ENCODE measurements at regions not wholly inside any gene's neighbourhood (a gene's known extent, or its start where the extent isn't known, plus 50 kb on each side); places are given as distances from the start of the nearest gene placed in this dataset.

- DNase-seq = no peak
Measured at GRCh38 chr3:127457546-127458145, 132.9 kb downstream of the TPRA1 start.

GRCh38 chr3:127457094-127457475, 133.4 kb downstream of the TPRA1 start:
- DNase-seq = no peak

DNA sequence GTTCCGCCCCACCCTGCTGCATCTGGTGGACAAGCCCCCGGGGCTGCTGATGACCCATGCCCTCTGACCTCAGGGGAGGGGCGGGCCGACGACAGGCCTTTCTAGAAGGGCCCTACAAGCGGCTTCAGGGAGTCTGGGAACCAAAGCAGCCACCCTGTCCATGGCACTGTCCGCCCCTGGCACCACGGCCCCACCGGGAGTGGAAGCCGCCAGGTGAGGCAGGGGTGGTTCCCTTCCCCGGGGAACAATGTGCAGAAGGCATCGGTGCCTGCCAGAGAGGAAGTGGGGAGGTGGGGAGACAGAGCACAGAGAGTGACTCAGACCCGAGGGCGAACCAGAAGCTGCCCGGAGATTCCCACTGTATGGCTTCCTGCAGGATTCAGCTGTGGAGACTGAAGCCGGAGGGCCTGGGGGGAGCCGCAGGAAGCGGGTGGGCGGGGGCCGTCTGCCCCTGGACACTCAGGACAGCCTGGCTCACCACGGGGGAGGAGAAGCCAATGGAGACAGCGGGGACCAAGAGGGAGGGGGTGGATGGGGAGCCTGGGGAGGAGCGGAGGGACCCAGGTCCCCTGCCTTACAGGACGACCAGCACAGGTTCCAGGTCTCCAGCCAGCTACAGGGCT, 134.0 kb downstream of the TPRA1 start:
- no peak for DNase-seq

DNA sequence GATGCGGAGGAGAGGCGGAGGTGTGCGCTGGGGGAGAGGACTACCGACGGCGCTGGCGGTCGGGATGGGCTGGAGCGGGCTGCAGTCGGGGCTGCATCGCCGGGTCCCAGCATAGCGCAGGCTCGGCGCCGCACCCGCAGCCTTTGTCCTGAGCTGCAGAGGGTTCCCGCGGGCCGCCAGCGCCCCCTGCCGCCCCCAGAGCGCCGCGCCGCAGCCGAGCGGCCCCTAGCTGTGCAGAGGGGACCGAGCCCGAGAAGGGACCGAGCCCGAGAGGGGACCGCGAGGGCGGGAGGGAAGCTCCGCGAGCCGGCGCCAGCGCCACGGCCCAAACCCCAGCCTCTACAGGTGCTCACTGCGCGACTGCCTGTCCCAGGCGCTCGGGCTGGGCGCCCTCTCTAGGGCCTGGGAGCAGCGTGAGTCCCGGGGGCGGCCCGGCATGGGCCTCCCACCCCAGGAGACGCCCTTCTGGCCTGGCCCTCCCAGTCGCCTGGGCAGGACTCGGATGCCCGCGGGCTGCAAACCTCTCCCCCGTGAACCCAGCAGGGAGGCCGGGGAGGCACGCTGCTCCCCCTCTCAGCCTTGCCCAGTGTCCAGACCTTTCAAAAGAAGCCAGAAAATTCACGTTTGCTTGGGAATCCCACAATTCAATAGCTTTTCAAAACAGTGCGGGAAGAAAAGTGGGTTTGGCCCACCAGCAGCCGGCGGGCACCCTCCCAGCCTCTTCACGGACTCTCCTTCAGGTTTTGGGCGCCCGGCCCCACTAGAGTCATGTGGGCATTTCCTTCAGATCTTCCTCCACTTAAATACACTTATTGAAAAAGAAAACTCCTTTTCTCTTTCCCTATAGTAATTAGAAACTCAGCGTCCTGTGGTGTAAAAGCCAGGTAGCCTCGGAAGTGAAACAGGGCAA, 134.7 kb downstream of the TPRA1 start:
- DNase-seq = peak; percentile 14

DNA sequence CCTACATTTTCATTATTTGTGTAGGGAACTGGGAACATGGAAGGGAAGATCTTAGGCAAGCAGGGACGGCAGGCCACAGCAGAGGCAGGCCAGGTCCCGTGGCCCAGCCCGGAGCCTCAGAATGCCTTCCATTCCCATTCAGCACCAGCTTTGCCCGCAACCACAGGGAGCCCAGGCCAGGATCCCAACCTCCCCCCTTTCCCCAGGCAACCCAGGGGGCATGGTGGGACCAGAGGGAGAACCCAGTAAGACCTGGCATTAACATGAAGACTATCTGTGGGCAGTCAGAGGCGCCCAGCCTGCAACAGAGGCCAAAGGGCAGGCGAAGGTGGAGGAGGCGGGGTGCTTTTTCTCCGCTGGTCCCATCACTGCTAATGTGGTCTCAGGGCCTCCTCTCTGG, 135.6 kb downstream of the TPRA1 start:
- DNase-seq = no peak

DNA sequence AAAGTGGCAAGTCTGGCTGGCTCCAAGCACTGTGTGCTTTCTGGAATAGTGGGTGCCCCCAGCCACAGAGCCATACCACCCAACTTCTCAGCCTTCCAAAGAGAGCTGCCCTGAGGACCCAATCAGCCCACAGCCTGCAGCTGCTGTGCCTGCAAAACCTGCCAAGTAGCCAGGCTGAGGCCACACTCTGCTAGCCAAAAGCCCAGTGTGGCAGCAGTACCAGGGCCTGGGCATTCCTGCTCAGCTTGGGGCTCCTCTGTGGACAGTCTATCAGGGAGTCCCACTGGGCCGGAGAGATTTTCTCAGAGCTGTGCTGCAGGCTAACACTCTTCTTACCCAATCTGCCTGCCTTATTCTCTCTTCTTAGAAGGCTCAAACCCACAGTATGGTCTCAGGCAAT, 136.5 kb downstream of the TPRA1 start:
- no peak for DNase-seq

DNA sequence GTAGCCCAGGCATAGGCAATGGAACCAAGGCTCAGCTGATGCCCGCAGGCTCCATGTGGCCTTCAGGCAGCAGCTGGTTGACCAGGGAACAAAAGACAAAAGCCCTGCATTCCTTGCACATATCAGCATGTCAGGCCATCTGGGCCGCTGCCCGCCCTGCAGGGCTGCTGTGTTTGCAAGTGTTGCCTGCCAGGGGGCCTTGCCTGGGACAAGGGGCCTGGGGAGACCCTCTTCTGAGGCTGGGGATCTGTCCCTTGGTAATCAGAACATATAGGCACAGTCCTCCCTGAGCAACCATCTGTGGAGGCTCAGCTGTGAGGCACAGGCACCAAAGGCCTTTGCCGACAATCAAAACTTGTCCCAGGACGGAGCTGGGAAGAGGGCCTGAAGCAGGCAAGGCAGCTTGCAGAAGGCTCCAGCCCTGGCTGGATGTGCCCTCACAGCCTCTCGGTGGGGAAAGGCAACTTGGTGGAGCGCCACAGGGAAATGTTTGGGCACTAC, 138.2 kb downstream of the TPRA1 start:
- DNase-seq = no peak

GRCh38 chr3:127451321-127451720, 139.2 kb downstream of the TPRA1 start:
- no peak for DNase-seq

- DNase-seq = no peak
Measured at GRCh38 chr3:127450331-127450730, 140.2 kb downstream of the TPRA1 start.

DNA sequence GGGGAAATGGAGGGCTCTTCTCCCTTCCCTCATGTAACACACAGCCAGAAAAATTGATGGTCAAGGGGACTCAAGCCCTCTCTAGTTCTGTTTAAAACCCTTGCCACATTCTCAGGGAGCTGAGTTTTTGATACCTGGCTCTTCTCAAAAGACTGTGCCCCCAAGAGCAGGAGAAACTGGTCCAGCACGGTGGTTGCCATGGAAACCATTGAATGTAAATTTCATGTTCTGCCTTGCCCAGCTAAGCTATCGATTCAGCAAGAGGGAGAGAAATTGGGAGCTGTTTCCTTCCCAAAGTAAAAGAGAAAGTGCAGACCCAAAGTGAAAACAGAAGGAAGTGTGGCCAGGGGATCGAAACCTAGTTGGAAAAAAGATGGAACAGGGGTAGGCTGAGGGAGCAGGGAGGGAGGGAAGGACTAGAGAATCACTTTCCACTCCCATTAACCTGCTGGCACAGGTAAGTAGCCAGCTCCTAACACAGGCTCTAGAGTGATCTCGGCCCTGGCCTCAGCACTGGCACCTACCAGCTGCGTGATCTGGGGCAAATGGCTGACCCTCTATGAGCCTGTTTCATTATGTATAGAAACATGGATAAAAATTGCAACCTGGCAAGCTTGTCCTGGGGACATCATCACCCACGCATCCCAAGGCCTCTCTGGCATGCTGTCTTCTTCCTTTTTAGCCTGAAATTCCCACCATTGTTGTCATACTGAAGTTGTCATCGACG, 140.9 kb downstream of the TPRA1 start:
- DNase-seq = no peak

- DNase-seq = no peak
Measured at GRCh38 chr3:127448671-127449070, 141.9 kb downstream of the TPRA1 start.

- DNase-seq = no peak
Measured at GRCh38 chr3:127448161-127448561, 142.4 kb downstream of the TPRA1 start.

DNA sequence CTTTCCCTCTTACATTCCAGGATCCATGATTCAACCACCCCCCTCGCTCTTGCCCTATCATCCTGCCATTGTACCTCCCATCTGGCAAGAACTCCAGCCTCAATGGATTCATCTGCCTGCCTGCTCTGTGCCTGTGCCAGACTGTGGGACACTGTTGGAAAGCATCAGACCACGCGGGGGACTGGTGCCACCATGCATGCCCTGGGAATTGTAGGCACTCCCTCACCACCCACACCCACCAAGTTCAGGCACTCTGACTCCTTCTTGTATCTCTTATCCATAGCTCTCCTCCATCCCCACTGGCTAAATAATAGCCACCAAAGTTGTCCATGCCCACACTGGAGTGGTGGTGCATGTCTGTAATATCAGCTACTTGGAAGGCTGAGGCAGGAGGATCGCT, 143.8 kb downstream of the TPRA1 start:
- DNase-seq = no peak

DNA sequence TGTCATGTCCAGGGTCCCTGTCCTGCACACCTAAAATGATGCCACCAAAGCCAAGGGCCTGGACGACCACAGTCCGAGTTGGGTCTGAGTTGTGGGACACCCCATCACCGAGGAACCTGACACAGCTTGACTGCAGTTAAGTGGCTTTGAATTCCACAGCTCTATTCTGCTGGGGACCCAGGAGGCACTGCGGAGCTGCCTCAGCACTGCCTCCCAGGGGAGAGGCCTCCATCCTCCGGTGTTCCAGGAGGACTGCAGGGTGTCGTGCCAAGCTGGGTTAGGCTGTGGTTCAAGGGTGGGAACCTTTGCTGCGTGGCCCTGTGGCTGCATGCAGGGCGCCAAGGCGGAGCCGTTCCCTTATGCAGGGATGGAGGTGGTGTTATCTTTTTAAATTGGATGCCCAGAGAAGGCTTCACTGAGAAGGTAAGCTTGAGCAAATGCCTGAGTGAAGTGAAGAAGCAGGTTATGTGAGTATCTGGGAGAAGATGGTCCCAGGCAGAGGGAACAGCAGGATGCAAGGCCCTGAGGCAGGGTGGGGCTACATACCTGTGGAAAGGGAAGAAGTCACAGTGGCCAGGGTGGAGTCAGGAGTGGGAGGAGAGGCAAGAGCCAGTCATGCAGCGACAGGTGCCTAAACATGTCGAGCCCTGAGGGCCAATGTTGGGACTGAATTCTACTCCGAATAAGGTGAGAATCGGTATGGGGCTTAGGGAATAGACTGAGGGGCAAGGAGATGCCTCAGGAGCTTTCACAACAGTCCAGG, 144.8 kb downstream of the TPRA1 start:
- no peak for DNase-seq

GRCh38 chr3:127444761-127445160, 145.8 kb downstream of the TPRA1 start:
- no peak for DNase-seq

- DNase-seq = no peak
Measured at GRCh38 chr3:127443581-127444375, 146.8 kb downstream of the TPRA1 start.

- DNase-seq = no peak
Measured at GRCh38 chr3:127442506-127442905, 148.0 kb downstream of the TPRA1 start.

- DNase-seq = no peak
Measured at GRCh38 chr3:127441764-127442163, 148.8 kb downstream of the TPRA1 start.

DNA sequence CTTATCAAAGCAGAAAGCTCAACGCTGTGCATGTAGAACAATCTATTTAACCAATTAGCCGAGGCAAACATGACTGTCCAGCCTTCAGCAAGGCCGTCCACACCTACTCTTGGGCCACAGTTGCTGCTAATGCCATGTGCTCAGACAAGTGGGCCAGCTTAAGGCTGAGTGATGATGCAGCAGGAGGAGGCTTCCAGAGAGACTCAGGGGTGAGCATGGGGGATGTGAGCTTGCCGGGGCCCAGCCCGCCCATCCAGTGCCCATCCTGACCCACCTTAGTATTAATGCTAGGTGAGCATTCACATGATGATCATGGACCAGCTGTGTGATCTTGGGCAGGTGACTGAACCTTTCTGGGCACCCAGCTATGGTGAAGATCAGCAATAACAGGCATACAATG, 150.1 kb downstream of the TPRA1 start:
- DNase-seq = no peak

GRCh38 chr3:127439621-127440020, 150.9 kb downstream of the TPRA1 start:
- no peak for DNase-seq

DNA sequence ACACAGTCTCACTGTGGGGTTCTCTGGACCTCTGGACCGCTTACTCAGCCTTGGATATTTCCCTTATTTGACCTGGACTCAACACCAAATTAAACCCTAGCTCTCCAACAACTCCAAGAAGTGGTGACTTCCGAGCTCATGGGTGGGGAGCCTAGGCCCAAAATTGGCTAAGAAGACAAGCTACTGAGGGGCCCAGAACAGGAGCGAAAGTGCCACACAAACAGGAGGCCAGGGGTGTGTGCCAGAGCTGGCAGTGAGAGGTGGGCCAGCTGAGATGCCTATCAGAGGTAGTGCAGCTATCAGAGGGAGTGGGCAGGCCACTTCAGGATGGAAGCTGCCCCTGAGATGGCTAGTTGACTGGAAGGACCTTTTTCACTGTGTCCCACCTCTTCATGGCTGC, 151.1 kb upstream of the PRR20G start:
- DNase-seq = no peak

Data from effector CD4-positive, alpha-beta T cell (primary cell).